ENCODE measurements at regions not wholly inside any gene's neighbourhood (a gene's known extent, or its start where the extent isn't known, plus 50 kb on each side); places are given as distances from the start of the nearest gene placed in this dataset.

- TF ChIP-seq TCF7L2 (IDR thresholded peaks at IDR 0.05; ENCODE audit: borderline replicate concordance, extremely low read depth, insufficient read depth, insufficient read length), result no peak
- no peak for TF ChIP-seq SIN3A (IDR thresholded peaks at IDR 0.05; ENCODE audit: low read depth)
- TF ChIP-seq ELF1 (IDR thresholded peaks at IDR 0.05; ENCODE audit: borderline replicate concordance, low read depth), result no peak
- no peak for TF ChIP-seq CBX3 (IDR thresholded peaks at IDR 0.05; ENCODE audit: low read depth)
- no peak for TF ChIP-seq YY1 (IDR thresholded peaks at IDR 0.05; ENCODE audit: extremely low read depth, insufficient replicate concordance, low read depth, low read length)
- no peak for TF ChIP-seq SP1 (IDR thresholded peaks at IDR 0.05; ENCODE audit: low read depth)
- no peak for TF ChIP-seq REST (IDR thresholded peaks at IDR 0.05; ENCODE audit: low read depth)
Observed at GRCh38 chr12:43291516-43291915, 260.5 kb downstream of the ADAMTS20 start (continued).

GRCh38 chr12:43290836-43291235 lies 261.2 kb downstream of the ADAMTS20 start:
- Histone ChIP-seq H3K36me3 (ENCODE audit: control insufficient read depth in 1 of 2, insufficient read depth in 2 of 2, low read length in 2 of 2) (no peaks in the 10 kb centered on the region), H3K4me1 (ENCODE audit: control insufficient read depth in 1 of 2, insufficient read depth in 2 of 2, low read length in 2 of 2) (no peaks in the 10 kb centered on the region), H3K9me2 (ENCODE audit: insufficient read depth) (no peaks in the 10 kb centered on the region), H4K20me1 (ENCODE audit: insufficient read depth) (no peaks in the 10 kb centered on the region), H3K4me3 (replicated peaks in 1 of 2; ENCODE audit: low read depth in 1 of 2, low read length in 2 of 2) (no peak overlapping the region), H3K27me3 (ENCODE audit: insufficient read depth, low read length) (no peaks in the 10 kb centered on the region), H3K4me2 (ENCODE audit: low read length) (no peak overlapping the region), H2AFZ (ENCODE audit: low read depth, low read length, poor library complexity, severe bottlenecking) (no peak overlapping the region), H3K9ac (ENCODE audit: low read length) (no peak overlapping the region), H3K27ac (ENCODE audit: low read depth, low read length) (no peak overlapping the region), H3K9me3 (ENCODE audit: control insufficient read depth in 1 of 2, insufficient read depth in 1 of 2, low read depth in 1 of 2, low read length in 2 of 2) (no peaks in the 10 kb centered on the region), H3K79me2 (ENCODE audit: insufficient read depth, low read length) (no peaks in the 10 kb centered on the region)
- ChIA-PET POLR2A (no interaction called here), RAD21 (ENCODE audit: low non-redundant PET in 1 of 2, low total read pairs in 2 of 2, uncharacterized antibody in 2 of 2, unreplicated experiment in 2 of 2) (no interaction called here), CTCF (no interaction called here)
- intact Hi-C loops (cut with micrococcal nuclease), result no loop called here
- no TSS peak for BruUV-seq (replicated peaks)
- DNase-seq (ENCODE audit: low read depth, low spot score), result no peak
- no peak for ATAC-seq
- TF ChIP-seq ATF3 (IDR thresholded peaks at IDR 0.05) (no peak), CTCF (IDR thresholded peaks at IDR 0.05 in 2 of 3, conservative IDR thresholded peaks at IDR 0.05 in 1 of 3; ENCODE audit: borderline replicate concordance in 1 of 3, insufficient read depth in 1 of 3, low read depth in 2 of 3, low read length in 2 of 3) (peak in 1 of 3 experiments; percentile 5; a peak in 1 of 6 replicates), CEBPB (IDR thresholded peaks at IDR 0.05; ENCODE audit: low read depth) (no peak)
